GM18505 (cell line): ENCODE measurements at regions not wholly inside any gene's neighbourhood (a gene's known extent, or its start where the extent isn't known, plus 50 kb on each side); places are given as distances from the start of the nearest gene placed in this dataset.

Source experiments
- ATAC-seq: cut with Tn5 transposase; IDR thresholded peaks from one replicate; pipeline ENCODE4 v1.9.1; 2021; ENCODE audit not compliant: unreplicated experiment
- POLR2A ChIP-seq: IDR thresholded peaks from 4 replicates; pipeline ENCODE4 v1.6.1; 2011; ENCODE audit warnings: borderline replicate concordance; ENCODE audit not compliant: insufficient read depth, insufficient read length; ENCODE audit errors: extremely low read depth

DNA sequence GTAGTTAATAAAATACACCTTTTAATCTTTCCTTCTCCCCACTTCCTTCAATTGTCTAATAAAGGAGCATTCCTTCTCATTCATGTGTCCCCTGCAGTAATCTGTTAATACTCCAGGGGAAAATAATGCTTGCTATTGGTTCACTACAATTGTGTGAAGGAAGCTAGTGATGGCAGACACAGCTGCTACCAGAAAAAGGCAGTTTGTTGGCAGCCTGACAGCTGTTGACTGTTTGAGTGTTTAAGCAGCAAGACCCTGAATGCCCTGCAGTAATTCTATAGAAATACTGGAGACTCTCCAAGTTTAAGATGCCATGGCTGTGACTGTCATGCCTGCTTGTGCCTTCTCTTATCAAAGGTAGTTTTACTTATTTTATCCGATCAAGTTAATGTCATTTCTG, 359.5 kb downstream of the C4orf33 start:
- ATAC-seq: no peak
- no peak for TF ChIP-seq POLR2A

DNA sequence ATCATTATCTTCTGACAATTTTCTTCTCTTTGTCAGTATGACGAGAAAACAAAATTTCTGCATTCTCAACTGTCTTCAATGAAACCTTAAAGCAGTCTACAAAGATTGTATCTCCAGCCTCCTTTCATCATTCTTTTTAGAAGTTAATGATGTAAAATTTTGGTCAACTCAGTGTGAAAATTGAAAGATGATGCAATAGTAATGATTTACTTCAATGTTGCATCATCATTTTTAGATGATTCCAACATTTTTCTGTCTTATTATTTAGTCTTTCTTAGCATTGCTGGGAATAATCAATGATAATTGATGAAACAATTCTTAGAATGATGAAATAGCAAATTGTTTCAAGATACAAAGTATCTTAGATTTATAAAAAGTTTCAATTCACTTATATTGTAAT, 372.7 kb downstream of the C4orf33 start:
- no peak for TF ChIP-seq POLR2A
- ATAC-seq: no peak

DNA sequence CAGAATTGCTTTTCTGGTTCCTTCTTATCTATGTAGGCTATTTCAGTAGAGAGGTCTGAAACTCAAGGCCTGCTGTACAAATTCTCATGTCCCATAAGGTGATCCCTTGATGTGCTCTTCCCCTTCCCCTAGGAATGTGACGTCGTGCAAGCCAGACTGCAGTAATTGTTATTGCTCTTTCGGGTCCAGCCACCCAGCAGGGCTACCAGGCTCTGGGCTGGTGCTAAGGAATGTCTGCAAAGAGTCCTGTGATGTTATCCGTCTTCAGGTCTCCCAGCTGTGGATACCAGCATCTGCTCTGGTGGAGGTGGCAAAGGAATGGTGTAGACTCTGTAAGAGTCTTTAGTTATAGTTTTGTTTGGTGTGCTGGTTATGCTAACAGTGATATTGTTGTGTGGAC, 378.7 kb downstream of the C4orf33 start:
- no peak for TF ChIP-seq POLR2A
- ATAC-seq: no peak

DNA sequence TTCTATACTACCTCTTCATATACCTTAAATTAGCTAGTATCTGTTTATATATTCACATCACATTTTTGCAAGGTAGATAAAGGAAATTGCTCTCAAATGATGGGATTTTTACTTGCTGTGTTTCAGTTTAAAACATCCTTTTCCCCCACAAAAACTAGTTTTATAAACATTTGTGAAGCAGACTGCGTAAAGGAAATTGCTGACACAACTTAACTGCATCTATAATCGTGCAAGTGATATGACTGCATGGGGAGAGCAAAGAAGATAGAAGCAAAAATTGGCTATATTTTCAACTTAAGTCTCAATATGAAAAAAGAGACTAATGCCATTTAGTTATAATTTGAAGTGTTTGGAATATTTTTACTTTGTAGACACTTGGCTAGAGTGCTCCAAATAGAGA, 385.2 kb downstream of the C4orf33 start:
- ATAC-seq: no peak
- TF ChIP-seq POLR2A: no peak

DNA sequence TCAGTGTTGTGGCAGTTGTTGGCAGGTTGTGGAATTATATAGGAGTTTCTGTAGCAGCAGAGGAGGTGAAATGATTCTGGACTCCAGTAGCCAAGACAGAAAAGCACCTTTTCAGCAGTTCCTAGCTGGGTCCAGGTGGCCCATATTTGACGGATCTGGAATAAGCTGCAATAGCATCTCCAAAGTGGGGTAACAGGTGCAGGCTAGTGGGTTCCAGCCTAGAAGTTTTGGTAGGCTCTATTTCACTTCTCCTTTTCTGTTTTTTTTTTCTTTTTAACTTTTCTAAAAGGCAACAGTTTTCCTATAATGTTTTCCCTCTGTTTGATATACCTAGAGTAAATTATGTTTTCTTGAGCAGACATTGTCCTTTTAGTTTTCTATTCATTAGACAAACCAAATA, 392.5 kb downstream of the C4orf33 start:
- no peak for ATAC-seq
- no peak for TF ChIP-seq POLR2A

DNA sequence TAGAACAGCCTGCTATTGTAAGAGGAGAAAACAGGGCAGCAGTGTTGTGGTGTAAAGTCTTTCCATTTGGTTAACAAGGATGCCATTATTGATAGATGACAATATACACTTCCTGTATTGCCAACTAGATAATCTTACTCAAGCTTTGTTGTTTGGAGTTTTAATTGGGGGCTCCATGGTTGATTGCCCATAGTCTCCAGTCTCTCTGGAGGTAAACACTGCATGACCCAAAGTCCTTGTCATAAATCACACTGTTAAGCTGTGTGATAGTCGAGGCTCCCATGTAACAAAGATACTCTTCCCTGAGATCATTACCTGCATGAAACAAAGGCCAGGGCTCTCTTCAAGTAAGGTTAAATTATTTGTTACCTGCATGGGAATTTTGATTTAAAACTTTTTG, 394.6 kb downstream of the C4orf33 start:
- no peak for ATAC-seq
- no peak for TF ChIP-seq POLR2A

DNA sequence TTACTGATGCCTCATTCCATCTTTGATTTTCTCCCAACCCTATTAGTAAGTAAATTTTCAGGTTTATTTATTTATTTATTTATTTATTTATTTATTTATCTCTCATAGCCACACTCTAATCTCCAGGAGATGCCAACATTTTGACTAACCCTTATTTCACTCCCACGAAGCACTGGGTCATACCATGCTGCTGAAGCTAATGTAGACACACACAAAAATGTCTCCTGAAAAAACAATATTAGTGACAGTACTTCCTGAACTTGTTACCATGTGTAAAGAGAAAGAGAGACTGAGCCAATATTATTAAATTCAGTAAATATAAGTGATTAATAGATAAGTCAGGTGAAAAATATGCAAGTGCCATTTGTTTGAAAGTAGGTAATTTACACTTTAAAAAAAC, 402.7 kb downstream of the C4orf33 start:
- ATAC-seq: no peak
- no peak for TF ChIP-seq POLR2A

DNA sequence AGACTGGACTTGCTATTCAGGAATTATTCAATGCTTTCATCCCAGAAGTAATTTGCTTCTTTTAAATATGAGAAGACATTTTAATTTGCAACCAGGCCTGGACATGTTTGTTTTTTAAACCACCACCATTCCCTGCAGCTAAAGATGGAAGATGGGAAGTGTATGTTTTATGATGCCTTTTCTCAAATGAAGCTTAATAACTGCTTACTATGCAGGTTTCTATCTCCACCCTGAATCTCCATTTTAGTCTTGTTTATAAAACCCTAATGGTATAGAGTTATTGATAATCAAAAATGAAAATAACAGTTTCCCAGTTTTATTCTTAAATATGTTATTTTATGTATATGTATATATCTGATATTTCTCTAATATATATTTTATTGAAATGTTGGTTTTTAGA, 418.9 kb downstream of the C4orf33 start:
- TF ChIP-seq POLR2A: no peak
- no peak for ATAC-seq

DNA sequence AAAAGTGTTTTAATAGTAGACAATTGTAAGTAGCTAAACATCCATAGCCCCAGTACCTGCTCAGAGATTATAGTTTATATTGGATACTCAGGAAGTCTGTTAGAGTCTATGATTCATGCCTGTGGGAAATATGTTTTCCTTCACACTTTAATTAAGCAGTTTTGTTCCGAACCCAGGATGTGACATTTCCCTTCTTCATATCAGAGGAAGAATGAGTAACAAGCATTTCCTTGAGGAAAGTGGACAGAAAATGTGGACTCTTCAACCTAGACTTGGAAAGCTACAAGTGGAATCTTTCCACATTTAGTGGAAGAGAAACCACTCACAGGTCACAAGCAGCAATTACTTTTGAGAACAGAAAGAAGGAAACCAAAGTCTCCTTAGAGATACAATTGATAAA, 419.4 kb downstream of the C4orf33 start:
- no peak for TF ChIP-seq POLR2A
- ATAC-seq: no peak

DNA sequence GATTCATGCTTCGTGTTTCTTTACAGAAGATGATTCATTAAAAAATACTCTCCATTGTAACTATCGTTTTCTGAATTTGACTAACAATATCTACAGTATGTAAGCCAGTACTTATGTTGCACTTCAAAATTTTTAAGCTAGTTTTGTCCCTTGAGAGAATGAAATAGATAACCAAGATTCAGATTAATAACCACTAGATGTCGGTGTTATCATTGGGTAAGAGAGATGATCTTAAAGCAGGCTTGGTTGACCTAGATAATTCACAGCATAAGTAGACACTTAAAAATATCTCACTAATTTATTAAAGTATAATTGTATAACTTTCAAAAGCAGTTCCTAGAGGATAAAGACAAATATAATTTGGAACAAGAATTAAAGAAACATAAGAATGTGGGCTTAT, 430.9 kb downstream of the C4orf33 start:
- no peak for TF ChIP-seq POLR2A
- no peak for ATAC-seq

DNA sequence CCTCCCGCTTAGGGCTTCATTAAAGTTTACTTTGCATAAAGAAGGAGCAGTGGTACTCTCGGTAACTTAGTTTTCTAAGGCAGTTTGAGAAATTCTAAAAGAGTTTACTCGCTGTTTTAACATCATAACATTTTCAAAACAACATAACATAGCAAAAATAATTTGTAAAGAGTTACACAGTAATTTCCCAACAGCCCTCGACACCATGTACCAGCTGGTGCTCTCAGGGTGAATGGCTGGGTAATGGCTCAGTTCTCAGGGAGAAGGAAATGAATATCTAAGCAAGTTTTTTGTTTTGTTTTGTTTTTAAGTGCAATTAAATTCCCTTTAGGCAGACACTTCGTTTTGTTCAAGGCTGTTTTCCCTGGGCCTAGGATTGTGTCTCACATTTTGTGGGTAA, 435.3 kb downstream of the C4orf33 start:
- no peak for ATAC-seq
- TF ChIP-seq POLR2A: no peak

DNA sequence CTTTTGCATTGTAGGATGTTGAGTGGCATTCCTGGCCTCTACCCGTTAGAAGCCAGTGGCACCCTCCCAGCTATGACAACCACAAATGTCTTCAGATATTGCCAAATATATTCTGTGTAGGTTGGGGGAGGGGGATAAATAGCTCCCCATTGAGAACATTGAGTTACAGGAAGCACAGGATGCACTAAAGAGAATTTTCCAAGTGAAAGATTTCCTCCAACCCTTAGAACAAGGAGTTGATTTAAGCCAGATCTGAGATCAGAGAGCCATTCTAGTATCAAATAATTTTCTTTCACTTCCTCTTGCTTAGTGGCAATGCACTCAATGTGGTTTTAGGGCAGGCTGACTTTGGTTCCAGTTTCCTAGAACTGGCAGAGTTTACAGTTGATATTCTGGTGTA, 436.6 kb downstream of the C4orf33 start:
- ATAC-seq: peak; percentile 93
- no peak for TF ChIP-seq POLR2A

DNA sequence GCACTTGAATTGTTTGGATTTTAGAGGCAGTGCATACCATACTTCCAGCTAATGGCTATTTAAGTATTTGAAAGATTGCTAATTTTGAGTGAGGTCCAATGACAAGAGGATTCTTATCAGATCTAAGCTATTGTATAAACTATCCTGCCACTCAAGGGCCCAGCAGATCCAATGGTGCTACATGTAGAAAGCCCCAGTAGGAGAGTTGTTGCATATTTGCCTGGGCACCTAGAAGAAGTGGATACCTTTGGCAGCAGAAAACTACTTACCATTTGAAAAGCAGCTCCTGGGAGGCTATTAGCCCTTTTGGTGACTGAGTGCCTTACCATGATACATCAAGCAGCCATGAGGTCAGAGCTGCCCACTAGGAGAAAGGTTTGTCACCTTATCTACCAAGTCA, 447.3 kb downstream of the C4orf33 start:
- no peak for ATAC-seq
- TF ChIP-seq POLR2A: no peak

DNA sequence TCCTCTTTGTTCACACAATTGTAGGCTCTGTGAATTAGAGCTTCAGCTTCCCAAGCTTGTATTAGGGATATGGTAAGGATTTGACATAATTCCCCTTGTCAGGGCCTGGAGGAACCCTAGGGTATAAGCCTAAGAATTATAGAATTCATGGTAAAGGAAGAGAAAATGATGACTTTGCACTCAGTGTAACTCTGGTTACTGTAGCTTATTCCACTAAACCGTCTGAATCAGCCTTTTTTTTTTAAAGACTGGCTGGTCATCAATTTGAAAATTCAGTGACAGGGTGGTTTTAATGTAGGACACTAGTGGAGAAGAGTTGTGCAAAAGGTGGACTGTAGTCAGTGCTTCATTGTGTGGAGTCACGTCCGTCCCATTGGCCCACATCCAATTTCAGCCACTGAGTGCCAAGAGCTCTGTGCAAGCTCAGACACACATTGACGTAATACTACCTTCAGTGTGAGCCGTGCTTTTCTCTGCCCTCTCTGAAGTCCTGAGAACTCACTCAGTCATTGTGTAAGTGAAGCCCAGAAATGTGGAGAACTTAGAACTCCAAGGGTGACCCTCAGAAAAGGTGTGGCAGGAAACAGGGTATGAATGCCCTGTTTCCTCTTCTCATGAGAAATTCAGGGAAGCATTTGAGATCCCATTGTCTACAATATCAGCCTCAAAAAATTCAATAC, 449.8 kb downstream of the C4orf33 start:
- TF ChIP-seq POLR2A: no peak
- ATAC-seq: no peak

DNA sequence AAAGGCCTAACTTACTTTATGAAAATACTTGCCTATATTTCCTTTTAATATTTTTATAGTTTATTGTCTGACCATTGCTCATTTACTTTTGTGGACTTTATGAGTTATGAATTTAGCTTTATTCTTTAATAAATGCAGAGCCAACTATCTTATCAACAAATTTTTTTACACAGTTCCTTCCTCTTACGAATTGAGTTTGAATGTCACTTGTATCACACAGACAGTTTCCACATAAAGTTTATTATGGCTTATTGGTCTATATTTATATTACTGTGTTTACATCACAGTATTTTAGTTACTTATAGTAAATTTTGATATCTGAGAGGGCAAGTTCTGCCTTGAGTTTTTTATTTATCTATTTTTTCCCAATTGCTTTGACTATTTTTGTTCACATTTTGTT, 450.6 kb downstream of the C4orf33 start:
- no peak for ATAC-seq
- TF ChIP-seq POLR2A: no peak
